ENCODE measurements at regions not wholly inside any gene's neighbourhood (a gene's known extent, or its start where the extent isn't known, plus 50 kb on each side); places are given as distances from the start of the nearest gene placed in this dataset.

DNA sequence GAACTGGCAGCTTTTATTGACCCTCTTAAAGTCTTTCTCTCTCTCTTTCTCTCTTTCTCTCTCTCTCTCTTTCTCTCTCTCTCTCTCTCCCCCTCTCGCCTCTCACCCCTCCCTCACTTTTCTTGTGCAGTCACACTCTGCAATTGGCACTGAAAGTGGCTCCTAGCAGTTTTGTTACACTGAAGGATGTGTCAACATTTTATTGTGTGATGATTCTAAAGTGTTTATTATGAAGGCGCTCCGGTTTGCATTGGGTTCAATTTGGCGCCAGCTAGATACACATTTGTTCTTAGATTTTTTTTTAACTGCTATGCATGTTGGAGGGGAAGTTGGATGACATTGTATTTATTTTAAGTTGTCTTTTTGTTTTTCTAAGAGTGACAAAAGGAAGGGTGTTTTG, 64.0 kb upstream of the CHRM3 start:
- DNase-seq (ENCODE audit: low spot score in 2 of 2) (no peak), FAIRE-seq (no peak)

DNA sequence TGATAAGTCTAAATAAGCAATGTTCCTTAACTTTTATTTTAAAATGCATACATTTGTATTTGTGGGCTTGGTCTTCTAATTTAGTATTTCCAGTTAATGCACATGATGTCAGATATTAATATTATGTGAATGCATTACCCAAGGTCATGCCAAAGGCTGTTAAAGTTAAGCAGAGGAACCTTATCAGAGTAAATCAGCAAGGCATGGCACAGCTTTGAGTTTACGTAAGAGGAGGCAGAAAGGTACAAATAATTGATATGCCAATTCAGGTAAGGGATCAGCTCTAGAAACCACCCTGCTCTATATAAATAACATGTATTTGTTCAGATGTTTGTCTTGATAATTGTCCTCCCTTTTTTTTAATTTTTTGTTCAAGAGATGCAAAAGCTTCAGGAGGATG, 64.5 kb upstream of the CHRM3 start:
- FAIRE-seq = no peak
- DNase-seq (ENCODE audit: low spot score in 2 of 2) = no peak

DNA sequence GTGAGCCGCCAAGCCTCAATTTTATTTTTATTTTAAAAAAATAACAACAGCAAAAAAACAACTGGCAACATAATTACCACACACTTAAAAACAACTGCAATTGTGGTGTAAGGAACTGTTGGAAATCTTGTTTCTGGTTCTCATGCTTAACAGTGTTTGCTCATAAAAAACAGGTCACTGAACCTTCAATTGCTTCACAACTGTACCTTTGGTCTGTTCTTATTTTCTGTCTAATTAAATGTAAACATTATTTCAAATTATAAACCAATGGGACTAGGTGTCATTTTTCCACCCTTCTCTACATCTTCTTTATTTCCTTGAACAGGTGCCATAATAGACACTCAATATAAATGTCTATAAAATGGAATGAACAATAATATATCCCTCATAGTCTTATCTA, 68.4 kb upstream of the CHRM3 start:
- DNase-seq (ENCODE audit: low spot score in 2 of 2) (no peak), FAIRE-seq (no peak)

DNA sequence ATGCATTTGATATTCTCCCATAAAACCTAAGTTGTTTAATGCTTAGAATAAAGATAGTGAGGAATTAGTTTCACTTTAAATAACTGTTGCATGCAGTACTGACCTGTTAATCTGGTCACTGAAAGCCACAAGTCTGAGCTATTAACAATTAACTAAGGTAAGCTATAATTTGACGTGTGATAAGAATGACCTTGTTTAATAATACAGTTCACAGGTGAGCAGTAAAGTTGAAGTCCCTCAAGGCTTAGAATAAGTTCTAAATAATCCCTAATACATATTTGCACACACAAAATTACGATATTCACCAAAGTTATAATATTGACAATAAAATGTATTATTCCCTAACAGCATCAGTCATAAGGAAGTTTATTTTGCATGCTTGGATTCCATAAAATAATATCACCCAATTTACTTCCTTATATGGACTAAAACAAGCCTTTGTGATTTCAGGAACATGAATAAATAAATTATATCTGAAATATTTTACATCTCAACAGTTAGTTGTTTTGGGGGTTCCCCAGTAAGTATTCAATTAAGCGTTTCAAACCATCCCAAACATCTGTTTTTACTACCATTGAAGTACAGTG, 70.6 kb upstream of the CHRM3 start:
- FAIRE-seq = no peak
- DNase-seq (ENCODE audit: low spot score in 2 of 2) = no peak

GRCh38 chr1:239311331-239311730, 75.0 kb upstream of the CHRM3 start:
- FAIRE-seq = no peak
- DNase-seq (ENCODE audit: low spot score in 2 of 2) = no peak

DNA sequence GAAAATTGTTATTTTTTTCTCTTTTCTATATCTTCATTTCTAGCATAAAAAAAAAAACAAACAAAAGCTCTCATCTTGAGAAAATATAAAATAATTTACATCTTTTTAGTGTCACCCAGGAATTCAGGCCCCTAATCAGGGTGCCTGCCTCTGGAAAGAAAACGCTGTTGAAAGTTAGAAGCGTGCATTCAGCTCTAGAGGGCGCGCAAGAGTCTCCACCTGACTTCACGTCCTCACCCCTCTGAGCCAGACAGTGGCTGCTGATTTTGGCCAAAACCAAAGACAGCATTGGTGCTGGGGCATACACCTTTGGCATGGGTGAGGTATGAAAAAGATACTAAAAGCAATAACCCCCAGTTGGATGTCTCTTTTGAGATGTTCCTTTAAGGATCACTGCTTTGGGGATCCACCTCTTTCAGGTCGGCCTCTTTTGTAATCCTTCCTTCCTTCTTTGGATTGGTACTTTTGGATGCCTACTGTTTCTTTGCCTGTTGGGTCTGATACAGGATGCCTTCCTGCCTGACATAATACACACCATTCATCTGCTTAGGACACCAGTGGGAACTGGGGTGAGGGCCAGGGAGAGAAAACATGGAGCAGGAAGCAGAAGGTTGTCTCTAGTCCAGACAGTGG, 77.6 kb upstream of the CHRM3 start:
- DNase-seq (ENCODE audit: low spot score in 2 of 2) (no peak), FAIRE-seq (no peak)

GRCh38 chr1:239307886-239308285, 78.5 kb upstream of the CHRM3 start:
- FAIRE-seq (no peak), DNase-seq (ENCODE audit: low spot score in 2 of 2) (no peak)

GRCh38 chr1:239306426-239306825, 79.9 kb upstream of the CHRM3 start:
- DNase-seq (ENCODE audit: low spot score in 2 of 2) (no peak), FAIRE-seq (no peak)

- FAIRE-seq (no peak), DNase-seq (ENCODE audit: low spot score in 2 of 2) (no peak)
Measured at GRCh38 chr1:239303289-239303688, 83.1 kb upstream of the CHRM3 start.

- no peak for DNase-seq (ENCODE audit: low spot score in 2 of 2)
- no peak for FAIRE-seq
Measured at GRCh38 chr1:239302696-239303095, 83.7 kb upstream of the CHRM3 start.

GRCh38 chr1:239301251-239301650, 85.1 kb upstream of the CHRM3 start:
- no peak for FAIRE-seq
- DNase-seq (ENCODE audit: low spot score in 2 of 2) = no peak

DNA sequence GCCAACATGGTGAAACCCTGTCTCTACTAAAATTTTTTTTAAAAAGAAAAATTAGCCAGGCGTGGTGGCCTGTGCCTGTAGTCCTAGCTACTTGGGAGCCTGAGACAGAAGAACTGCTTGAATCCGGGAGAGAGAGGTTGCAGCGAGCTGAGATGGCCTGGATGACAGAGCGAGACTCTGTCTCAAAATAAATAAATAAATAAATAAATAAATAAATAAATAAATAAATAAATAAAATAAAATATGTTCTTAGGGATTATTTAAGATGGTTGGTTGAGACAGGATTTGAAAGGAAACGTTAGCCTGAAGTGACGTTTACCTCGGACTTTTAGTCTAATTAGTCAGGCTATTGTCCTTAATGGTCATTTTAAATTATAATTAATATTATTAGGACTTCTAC, 88.5 kb upstream of the CHRM3 start:
- no peak for DNase-seq (ENCODE audit: low spot score in 2 of 2)
- no peak for FAIRE-seq

DNA sequence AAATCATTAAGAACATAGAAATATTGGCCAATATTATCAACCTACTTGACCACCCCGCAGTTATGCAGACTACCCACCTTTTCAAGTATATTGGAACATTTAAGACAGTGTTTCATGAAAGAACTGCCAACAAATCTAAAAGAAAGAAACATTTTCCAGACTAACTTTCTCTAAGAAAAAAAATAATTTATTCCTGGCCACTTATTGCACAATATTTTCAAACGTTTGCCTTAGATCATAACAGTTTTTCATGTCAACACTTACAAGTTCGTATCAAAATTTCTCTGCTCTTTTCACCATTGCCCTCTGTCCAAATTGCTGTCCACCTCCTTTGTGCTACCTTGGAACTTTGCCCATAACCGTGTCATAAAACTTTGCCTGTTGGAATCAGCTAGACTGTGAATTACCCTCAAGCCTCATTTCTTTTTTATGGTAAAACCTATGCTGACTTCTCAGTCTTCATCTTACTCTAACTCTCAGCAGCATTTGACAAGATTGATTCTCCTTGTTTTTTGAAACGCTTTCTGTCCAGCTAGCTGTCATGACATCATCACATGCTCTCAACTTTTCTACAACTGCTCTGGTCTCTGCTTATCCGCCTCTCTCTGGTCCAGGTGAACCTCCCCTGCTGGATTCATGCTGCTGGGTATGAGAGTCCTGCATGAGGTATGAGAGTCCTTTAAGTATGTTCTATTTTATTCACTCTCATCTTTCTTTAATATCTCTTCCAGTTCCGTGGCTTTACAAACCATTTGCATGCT, 92.8 kb upstream of the CHRM3 start:
- DNase-seq (ENCODE audit: low spot score in 2 of 2) (no peak), FAIRE-seq (no peak)

GRCh38 chr1:239288820-239289554, 97.4 kb upstream of the CHRM3 start:
- FAIRE-seq = no peak
- no peak for DNase-seq (ENCODE audit: low spot score in 2 of 2)

- no peak for DNase-seq (ENCODE audit: low spot score in 2 of 2)
- no peak for FAIRE-seq
Measured at GRCh38 chr1:239287296-239287695, 99.1 kb upstream of the CHRM3 start.

GRCh38 chr1:239283216-239283615, 103.2 kb upstream of the CHRM3 start:
- DNase-seq (ENCODE audit: low spot score in 2 of 2) (no peak), FAIRE-seq (no peak)

GRCh38 chr1:239282411-239282810, 104.0 kb upstream of the CHRM3 start:
- FAIRE-seq = no peak

DNA sequence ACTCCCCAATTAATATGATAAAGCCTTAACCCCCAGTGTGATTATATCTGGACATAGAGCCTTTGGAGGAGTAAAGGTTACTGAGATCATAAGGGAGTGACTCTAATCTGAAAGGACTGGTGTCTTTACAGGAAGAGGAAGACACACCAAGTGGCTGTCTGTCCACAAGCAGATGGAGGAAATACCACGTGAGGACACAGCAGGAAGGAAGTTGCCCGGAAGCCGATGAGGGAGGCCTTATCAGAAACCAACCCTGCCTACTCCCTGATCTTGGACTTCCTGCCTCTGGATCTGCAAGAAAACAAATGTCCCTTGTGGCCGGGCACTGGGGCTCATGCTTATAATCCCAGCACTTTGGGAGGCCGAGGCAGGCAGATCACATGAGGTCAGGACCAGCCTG, 110.3 kb upstream of the CHRM3 start:
- DNase-seq (ENCODE audit: low spot score in 2 of 2) (no peak), FAIRE-seq (no peak)

More at GRCh38 chr1:239282411-239282810, 104.0 kb upstream of the CHRM3 start:
- DNase-seq (ENCODE audit: low spot score in 2 of 2) = no peak

- DNase-seq (ENCODE audit: low spot score in 2 of 2) (no peak), FAIRE-seq (no peak)
Measured at GRCh38 chr1:239274242-239274830, 112.0 kb upstream of the CHRM3 start.

DNA sequence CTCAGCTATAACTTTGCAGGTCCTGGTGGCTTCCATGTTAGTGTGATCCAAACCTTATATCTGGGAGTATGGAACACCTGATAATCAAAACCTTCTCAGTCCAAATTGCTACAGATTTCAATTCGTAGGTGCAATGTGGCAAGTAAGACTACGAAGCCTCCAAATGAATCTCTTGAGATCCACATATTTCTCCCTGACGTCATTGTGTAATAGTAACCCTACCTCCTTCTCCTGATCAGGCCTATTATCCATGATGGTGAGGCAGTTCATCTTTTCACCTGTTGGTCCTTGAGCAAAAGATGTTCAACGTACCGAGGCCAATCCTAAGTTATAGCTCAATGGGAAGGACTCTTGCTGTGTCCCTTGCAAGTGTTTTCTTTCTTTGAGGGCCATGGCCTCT, 115.9 kb upstream of the CHRM3 start:
- FAIRE-seq = no peak

DNA sequence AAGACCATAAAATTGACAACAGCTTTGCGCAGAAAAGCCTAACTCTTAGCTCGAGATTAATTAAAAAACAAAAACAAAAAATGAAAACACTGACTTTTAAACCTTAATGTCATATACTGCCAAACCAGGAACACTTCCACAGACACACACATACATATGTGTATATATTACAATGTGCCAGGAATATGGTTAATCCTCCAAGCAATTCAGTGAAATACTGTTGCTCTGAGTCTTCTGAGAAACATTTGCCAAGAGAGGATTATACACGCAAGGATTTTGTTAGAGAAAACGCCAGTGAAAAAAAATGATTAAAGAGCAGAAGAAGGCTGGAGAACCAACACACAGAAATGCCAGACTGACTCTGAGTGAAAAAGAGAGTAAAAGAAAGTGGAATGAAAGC, 116.7 kb upstream of the CHRM3 start:
- no peak for FAIRE-seq

More for the DNA sequence above, 115.9 kb upstream of the CHRM3 start:
- no peak for DNase-seq (ENCODE audit: low spot score in 2 of 2)

More for the DNA sequence above, 116.7 kb upstream of the CHRM3 start:
- no peak for DNase-seq (ENCODE audit: low spot score in 2 of 2)

Data from frontal cortex (tissue), 3 donors.